ENCODE measurements at regions not wholly inside any gene's neighbourhood (a gene's known extent, or its start where the extent isn't known, plus 50 kb on each side); places are given as distances from the start of the nearest gene placed in this dataset.

DNA sequence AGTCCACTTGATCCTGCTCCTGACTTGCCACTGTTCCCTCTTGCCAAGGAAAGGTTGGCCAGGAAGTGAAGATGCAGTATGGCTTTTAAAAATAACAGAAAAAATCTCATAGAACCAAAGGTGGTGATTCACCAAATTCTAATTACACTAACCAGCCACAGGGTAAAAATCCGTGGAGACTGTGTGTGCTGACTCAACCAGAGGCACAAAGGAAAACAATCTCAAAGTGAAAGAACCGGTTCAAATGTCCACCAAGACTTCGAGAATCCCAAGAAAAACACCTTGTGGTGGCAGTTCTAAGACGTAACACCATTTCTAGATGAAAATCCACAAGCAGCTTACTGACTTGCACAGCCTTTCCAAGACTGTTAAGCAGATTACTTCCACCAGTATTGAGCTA is 279.1 kb downstream of the TLE1 start:
- no peak overlapping the region for H2BK120ac ChIP-seq (ENCODE audit: low read depth, low read length, poor library complexity, severe bottlenecking)
- H3K4ac ChIP-seq (ENCODE audit: low read depth, low read length) = no peak overlapping the region
- no peak overlapping the region for H3K18ac ChIP-seq (ENCODE audit: insufficient read length, low read depth, low read length)
- no peak overlapping the region for H3K4me3 Mint-ChIP-seq
- H3K9me3 Mint-ChIP-seq = peaks cover 0 to 3% of the 10 kb centered on the region in 2 experiments; a peak in 1 of 5 replicates
- no peak overlapping the region for H2BK12ac ChIP-seq (ENCODE audit: insufficient read length, low read depth, low read length)
- no peaks in the 10 kb centered on the region for H3K79me2 ChIP-seq (ENCODE audit: insufficient read depth, low read length)
- no peaks in the 10 kb centered on the region for H3K27me3 Mint-ChIP-seq (ENCODE audit: low read depth)
- H2BK15ac ChIP-seq (ENCODE audit: low read depth, low read length) = no peak overlapping the region
- H2AK5ac ChIP-seq (ENCODE audit: insufficient read length, low read length) = no peak overlapping the region
- H3K56ac ChIP-seq (ENCODE audit: insufficient read length, low read depth, low read length) = no peak overlapping the region
- H3K36me3 Mint-ChIP-seq (ENCODE audit: insufficient read depth in 1 of 3, low read depth in 3 of 3) = no peaks in the 10 kb centered on the region
- H3K4me1 ChIP-seq (ENCODE audit: insufficient read depth, low read length) = no peaks in the 10 kb centered on the region
- no peak overlapping the region for H3T11ph ChIP-seq (ENCODE audit: low read length)
- H3K4me1 Mint-ChIP-seq = no peaks in the 10 kb centered on the region
- DNase-seq = no peak
- H3K27me3 ChIP-seq (ENCODE audit: insufficient read depth, low read length) = no peaks in the 10 kb centered on the region
- H4K91ac ChIP-seq (ENCODE audit: insufficient read length, low read depth, low read length) = no peak overlapping the region
- H3K9me3 ChIP-seq (ENCODE audit: control insufficient read depth, low read depth, low read length) = no peaks in the 10 kb centered on the region
- H3K4me2 ChIP-seq (ENCODE audit: insufficient read depth, insufficient read length, low read length) = no peak overlapping the region
- H4K5ac ChIP-seq (ENCODE audit: insufficient read length, low read depth, low read length) = no peak overlapping the region
- no peaks in the 10 kb centered on the region for H4K20me1 ChIP-seq (ENCODE audit: control insufficient read depth, insufficient read depth, insufficient read length)
- no peak overlapping the region for H4K8ac ChIP-seq (replicated peaks; ENCODE audit: insufficient read length, low read depth, low read length)
- TF ChIP-seq, protein P1, sequence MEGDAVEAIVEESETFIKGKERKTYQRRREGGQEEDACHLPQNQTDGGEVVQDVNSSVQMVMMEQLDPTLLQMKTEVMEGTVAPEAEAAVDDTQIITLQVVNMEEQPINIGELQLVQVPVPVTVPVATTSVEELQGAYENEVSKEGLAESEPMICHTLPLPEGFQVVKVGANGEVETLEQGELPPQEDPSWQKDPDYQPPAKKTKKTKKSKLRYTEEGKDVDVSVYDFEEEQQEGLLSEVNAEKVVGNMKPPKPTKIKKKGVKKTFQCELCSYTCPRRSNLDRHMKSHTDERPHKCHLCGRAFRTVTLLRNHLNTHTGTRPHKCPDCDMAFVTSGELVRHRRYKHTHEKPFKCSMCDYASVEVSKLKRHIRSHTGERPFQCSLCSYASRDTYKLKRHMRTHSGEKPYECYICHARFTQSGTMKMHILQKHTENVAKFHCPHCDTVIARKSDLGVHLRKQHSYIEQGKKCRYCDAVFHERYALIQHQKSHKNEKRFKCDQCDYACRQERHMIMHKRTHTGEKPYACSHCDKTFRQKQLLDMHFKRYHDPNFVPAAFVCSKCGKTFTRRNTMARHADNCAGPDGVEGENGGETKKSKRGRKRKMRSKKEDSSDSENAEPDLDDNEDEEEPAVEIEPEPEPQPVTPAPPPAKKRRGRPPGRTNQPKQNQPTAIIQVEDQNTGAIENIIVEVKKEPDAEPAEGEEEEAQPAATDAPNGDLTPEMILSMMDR (conservative IDR thresholded peaks at IDR 0.05) = no peak
- no peaks in the 10 kb centered on the region for H3K23me2 ChIP-seq (ENCODE audit: insufficient read length, low read depth, low read length, poor library complexity, severe bottlenecking)
- no peak overlapping the region for H3K27ac ChIP-seq (ENCODE audit: insufficient read length, low read depth, low read length)
- no peak overlapping the region for H2BK20ac ChIP-seq (ENCODE audit: low read depth, low read length, poor library complexity, severe bottlenecking)
- no peaks in the 10 kb centered on the region for H3K79me1 ChIP-seq (ENCODE audit: insufficient read depth, low read depth, low read length, poor library complexity, severe bottlenecking)
- H2BK5ac ChIP-seq (ENCODE audit: insufficient read length, low read length) = no peak overlapping the region
- H3K14ac ChIP-seq (ENCODE audit: insufficient read depth, low read length) = no peak overlapping the region
- WGBS (ENCODE audit: extremely low coverage, insufficient read length, low lambda C conversion rate) = no CpG with 5 or more reads among the region's 4 CpGs
- H3K27ac Mint-ChIP-seq = no peak overlapping the region
- H2AFZ ChIP-seq (ENCODE audit: low read length) = no peak overlapping the region
- H3K23ac ChIP-seq (ENCODE audit: insufficient read length, low read depth, low read length) = no peak overlapping the region
- H3K9ac ChIP-seq (ENCODE audit: extremely low read depth, insufficient read length, low read length) = no peak overlapping the region

Measured in H9 (cell line).